Kidney (tissue), 13 donors: ENCODE measurements at regions not wholly inside any gene's neighbourhood (a gene's known extent, or its start where the extent isn't known, plus 50 kb on each side); places are given as distances from the start of the nearest gene placed in this dataset.
A peak's percentile ranks its signal among the peaks of the same experiment; 100 is the strongest.

ENCODE experiments used
- DNase-seq, 5 donors: peaks; one replicate each; pipeline ENCODE4 v3.0.0-alpha.2; 2013 to 2020
- FAIRE-seq: peaks from 2 replicates; lab custom pipeline; 2012; peaks lifted over from hg19 to GRCh38; lab: Jason Lieb, UNC
- H3K27ac ChIP-seq, 2 donors: one replicate each; pipeline ENCODE4 v1.7.0; 2013; ENCODE audit warnings: low read depth in 2 of 2, low read length in 2 of 2, inconsistent platforms in 1 of 2
- H3K27me3 ChIP-seq: one replicate; pipeline ENCODE4 v1.7.1; 2013; ENCODE audit warnings: low read length, inconsistent platforms; ENCODE audit not compliant: control insufficient read depth, insufficient read depth
- H3K36me3 ChIP-seq, 3 donors: one replicate each; pipeline versions ENCODE4 v1.7.0 to v1.7.1; 2013; ENCODE audit warnings: low read length in 3 of 3, control low read depth in 1 of 3, inconsistent platforms in 1 of 3; ENCODE audit not compliant: insufficient read depth in 3 of 3, control insufficient read depth in 2 of 3
- H3K4me1 ChIP-seq, 3 donors: one replicate each; pipeline versions ENCODE4 v1.7.0 to v1.7.1; 2013; ENCODE audit warnings: low read length in 3 of 3, inconsistent platforms in 1 of 3, low read depth in 1 of 3; ENCODE audit not compliant: control insufficient read depth in 2 of 3, insufficient read depth in 2 of 3
- H3K4me3 ChIP-seq, 3 donors: one replicate each; pipeline versions ENCODE4 v1.7.0 to v1.8.1; 2013; ENCODE audit warnings: low read length in 3 of 3, control low read depth in 1 of 3, inconsistent platforms in 1 of 3
- H3K9ac ChIP-seq, 3 donors: one replicate each; pipeline versions ENCODE4 v1.7.0 to v1.7.1; 2013; ENCODE audit warnings: low read length in 3 of 3, control low read depth in 1 of 3, inconsistent platforms in 1 of 3
- H3K9me3 ChIP-seq, 3 donors: one replicate each; pipeline versions ENCODE4 v1.7.0 to v1.7.1; 2013; ENCODE audit warnings: low read length in 3 of 3, control low read depth in 1 of 3, inconsistent platforms in 1 of 3; ENCODE audit not compliant: control insufficient read depth in 2 of 3, insufficient read depth in 1 of 3
- intact Hi-C: fragments of 100-400 bp; cut with DNase I; formaldehyde crosslinking; loops from one replicate; pipeline ENCODE4 v1.11.1; 2022
- TF ChIP-seq, protein P1 (sequence below): IDR thresholded peaks from 3 replicates; pipeline ENCODE4 v1.5.1; 2012; ENCODE audit warnings: mild to moderate bottlenecking, moderate library complexity, borderline replicate concordance; ENCODE audit not compliant: insufficient read depth; ENCODE audit errors: extremely low read depth
- donor health status: control.
- donor health status: control.
- donor health status: control.
- donor health status: control.
- donor health status: control.
- donor health status: DM: yes; HTN: yes; CAD: no.
- donor health status: Normal renal cell carcinoma (clear cell type).

DNA sequence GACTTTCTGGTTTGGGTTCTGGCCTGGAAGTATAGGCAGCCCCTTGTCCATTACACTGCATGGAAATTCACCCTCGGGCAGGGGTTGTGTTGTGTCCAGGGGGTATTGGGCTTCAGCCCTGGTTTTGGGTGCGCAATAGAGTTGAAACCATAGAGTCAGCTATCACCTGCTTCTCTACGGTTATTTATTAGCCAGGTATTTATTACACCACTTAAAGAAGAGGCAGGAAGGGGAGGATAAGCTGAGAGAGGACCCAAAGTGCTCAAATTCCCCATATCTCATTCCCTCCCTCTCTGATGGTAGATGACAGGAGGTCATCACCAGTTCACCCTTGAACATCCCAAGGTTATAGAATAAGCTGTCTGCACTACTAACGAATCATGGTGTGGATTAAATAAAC is 133.4 kb downstream of the HRH4 start:
- DNase-seq (peak in 2 of 5 donors; percentile 65 to 72), FAIRE-seq (no peak)
- no peaks in the 10 kb centered on the region for H3K36me3 ChIP-seq
- H3K27ac ChIP-seq = no peak overlapping the region
- intact Hi-C loops = no loop called here
- H3K4me1 ChIP-seq = peaks cover 0 to 2% (median 0%) of the 10 kb centered on the region in 3 donors
- TF ChIP-seq, protein P1, sequence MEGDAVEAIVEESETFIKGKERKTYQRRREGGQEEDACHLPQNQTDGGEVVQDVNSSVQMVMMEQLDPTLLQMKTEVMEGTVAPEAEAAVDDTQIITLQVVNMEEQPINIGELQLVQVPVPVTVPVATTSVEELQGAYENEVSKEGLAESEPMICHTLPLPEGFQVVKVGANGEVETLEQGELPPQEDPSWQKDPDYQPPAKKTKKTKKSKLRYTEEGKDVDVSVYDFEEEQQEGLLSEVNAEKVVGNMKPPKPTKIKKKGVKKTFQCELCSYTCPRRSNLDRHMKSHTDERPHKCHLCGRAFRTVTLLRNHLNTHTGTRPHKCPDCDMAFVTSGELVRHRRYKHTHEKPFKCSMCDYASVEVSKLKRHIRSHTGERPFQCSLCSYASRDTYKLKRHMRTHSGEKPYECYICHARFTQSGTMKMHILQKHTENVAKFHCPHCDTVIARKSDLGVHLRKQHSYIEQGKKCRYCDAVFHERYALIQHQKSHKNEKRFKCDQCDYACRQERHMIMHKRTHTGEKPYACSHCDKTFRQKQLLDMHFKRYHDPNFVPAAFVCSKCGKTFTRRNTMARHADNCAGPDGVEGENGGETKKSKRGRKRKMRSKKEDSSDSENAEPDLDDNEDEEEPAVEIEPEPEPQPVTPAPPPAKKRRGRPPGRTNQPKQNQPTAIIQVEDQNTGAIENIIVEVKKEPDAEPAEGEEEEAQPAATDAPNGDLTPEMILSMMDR = no peak
- no peaks in the 10 kb centered on the region for H3K27me3 ChIP-seq
- no peak overlapping the region for H3K9ac ChIP-seq
- no peak overlapping the region for H3K4me3 ChIP-seq
- H3K9me3 ChIP-seq = no peaks in the 10 kb centered on the region

DNA sequence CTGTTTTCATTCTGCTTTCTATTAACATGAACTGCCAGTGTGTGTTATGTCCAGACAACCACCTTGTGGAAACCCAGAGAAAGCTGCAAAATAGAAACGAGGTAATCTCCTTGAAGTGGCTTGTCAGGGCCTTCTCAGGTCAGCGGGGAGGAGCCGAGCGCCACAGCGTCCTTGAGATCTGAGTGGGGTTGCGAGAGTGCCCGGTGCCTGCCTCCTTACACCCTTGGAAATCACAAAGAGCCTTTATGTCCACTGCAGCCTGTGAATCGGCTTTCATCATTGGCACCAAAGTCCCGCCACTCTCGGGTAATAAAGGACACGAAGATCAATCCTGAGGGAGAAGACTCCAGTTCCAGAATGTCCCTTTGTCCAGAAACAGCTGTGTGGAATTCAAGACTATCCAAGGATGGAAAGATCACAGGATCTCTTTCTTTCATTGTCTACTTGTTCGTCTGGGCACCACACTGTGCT is 135.2 kb downstream of the HRH4 start:
- DNase-seq (peak in 4 of 5 donors; percentile 42 to 67 (median 58)), FAIRE-seq (no peak)
- intact Hi-C loops = loop anchor here (5.0 kb wide), 1 partner anchor 132 kb away; no protein-coding TSS in a partner anchor
- TF ChIP-seq, protein P1 = no peak
- Histone ChIP-seq H3K36me3 (no peaks in the 10 kb centered on the region), H3K9me3 (no peaks in the 10 kb centered on the region), H3K9ac (no peak overlapping the region), H3K4me3 (no peak overlapping the region), H3K4me1 (peaks cover 0 to 2% (median 0%) of the 10 kb centered on the region in 3 donors), H3K27ac (no peak overlapping the region), H3K27me3 (no peaks in the 10 kb centered on the region)

DNA sequence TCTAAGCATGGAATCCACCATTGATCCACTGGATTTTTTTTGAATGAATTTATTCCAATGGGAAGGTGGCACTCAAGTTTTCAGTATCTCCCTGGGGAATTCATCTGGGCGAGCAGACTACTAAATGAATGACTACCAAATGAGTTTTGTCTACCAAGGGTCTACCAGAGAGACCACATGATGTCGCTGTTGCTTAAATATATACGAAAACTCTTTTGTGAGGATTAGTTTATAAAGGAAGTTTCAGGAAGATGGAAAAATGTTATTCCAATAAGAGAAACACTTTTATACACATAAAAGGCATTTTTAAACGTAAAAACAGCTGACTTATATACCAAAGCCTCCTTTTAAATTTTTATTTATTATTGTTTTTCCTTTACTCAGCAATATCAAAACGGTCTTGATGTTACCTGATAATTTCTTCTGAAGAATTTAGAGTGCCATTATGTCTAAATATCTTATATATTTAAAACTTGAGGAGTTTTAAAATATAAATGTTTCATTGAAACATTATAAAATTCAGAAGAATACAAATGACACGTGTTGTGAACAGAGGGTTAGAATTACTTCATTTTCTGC is 139.7 kb downstream of the HRH4 start:
- no peaks in the 10 kb centered on the region for H3K27me3 ChIP-seq
- H3K9me3 ChIP-seq = no peaks in the 10 kb centered on the region
- DNase-seq (peak in 2 of 5 donors; percentile 85 to 90), FAIRE-seq (peak; percentile 81)
- intact Hi-C loops = no loop called here
- TF ChIP-seq, protein P1 = peak; percentile 37
- no peaks in the 10 kb centered on the region for H3K36me3 ChIP-seq
- no peak overlapping the region for H3K4me3 ChIP-seq
- peaks cover 0 to 2% (median 0%) of the 10 kb centered on the region in 3 donors for H3K4me1 ChIP-seq
- H3K27ac ChIP-seq = no peak overlapping the region
- no peak overlapping the region for H3K9ac ChIP-seq
